ENCODE measurements at regions not wholly inside any gene's neighbourhood (a gene's known extent, or its start where the extent isn't known, plus 50 kb on each side); places are given as distances from the start of the nearest gene placed in this dataset.

- ChIA-PET CTCF (no interaction called here), POLR2A (no interaction called here)
- ATAC-seq: no peak
- Histone ChIP-seq H3K27me3 (ENCODE audit: control insufficient read depth in 2 of 2, insufficient read depth in 2 of 2, low read length in 2 of 2) (no peaks in the 10 kb centered on the region), H3K9me3 (ENCODE audit: control insufficient read depth in 2 of 3, low read length in 3 of 3) (no peaks in the 10 kb centered on the region), H3K36me3 (ENCODE audit: control insufficient read depth in 2 of 3, insufficient read depth in 3 of 3, low read length in 3 of 3) (no peaks in the 10 kb centered on the region), H3K27ac (ENCODE audit: low read depth, low read length) (no peak overlapping the region), H3K4me1 (ENCODE audit: control insufficient read depth in 2 of 2, insufficient read depth in 2 of 2, low read length in 2 of 2) (no peaks in the 10 kb centered on the region), H3K4me3 (ENCODE audit: low read length) (no peak overlapping the region)
- Mint-ChIP-seq H3K9me3 (no peaks in the 10 kb centered on the region), H3K4me1 (no peaks in the 10 kb centered on the region), H3K27me3 (peaks cover 25 to 46% (median 32%) of the 10 kb centered on the region in 5 donors), H3K4me3 (no peak overlapping the region), H3K27ac (no peak overlapping the region), H3K36me3 (no peaks in the 10 kb centered on the region)
- intact Hi-C loops (cut with micrococcal nuclease): no loop called here
- DNase-seq: no peak
Observed at GRCh38 chr5:77828445-77828844, 52.3 kb upstream of the TBCA start.

Data from naive thymus-derived CD4-positive, alpha-beta T cell (primary cell).